Fibroblast of gingiva (primary cell): ENCODE measurements at regions not wholly inside any gene's neighbourhood (a gene's known extent, or its start where the extent isn't known, plus 50 kb on each side); places are given as distances from the start of the nearest gene placed in this dataset.
"Not testable (repeated sequence)": the region's sequence is repeated elsewhere in the genome, so short reads cannot be mapped to it uniquely, and the experiment has no call there.

ENCODE experiments used
- DNase-seq: peaks from one replicate; pipeline ENCODE4 v3.0.0-alpha.2; 2011; ENCODE audit warnings: low read depth

DNA sequence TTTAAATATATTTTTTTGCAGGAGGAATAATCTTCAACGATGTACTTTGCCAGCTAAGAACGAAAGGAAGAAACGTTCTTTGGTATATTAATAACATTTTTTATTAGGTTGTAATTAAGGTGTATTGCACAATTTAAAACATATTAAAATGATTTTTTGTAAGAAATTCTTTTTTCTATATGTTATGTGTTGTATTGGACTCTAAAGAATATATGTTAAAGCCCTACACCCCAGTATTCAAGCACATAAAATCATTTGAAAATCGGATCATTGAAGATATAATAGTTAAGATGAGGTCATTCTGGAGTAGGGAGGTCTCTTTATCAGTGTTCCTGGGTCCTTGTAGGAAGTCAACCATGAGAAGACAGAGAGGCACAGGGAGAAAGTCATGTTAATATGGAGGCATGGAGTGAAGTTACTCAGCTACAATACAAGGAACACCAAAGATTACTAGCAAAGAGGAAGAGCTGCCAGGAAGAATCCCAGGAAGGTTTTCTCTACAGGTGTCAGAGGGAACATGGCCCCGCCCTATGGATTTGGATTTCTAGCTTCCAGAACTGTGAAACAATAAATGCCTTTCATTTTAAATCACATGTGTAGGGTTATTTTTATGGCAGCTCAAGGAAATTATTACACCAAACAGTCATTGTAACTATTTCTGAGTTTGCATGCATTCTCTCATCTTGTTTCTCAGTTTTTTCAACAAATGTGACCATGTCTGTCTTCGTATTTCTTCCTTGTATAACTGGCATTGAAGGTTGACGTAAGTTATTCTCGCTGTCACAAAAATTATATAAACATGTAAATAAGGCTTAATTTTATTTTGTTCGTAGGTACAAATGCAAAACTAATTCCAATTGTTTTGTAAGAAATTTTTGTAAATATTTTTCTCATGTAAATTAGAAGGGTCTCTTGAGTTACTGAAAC is 75.4 kb upstream of the VPREB1 start:
- no peak for DNase-seq

GRCh38 chr22:22168190-22168940 is 76.2 kb upstream of the VPREB1 start:
- peak; percentile 27 for DNase-seq

GRCh38 chr22:22167791-22168189 is 76.8 kb upstream of the VPREB1 start:
- DNase-seq: no peak

DNA sequence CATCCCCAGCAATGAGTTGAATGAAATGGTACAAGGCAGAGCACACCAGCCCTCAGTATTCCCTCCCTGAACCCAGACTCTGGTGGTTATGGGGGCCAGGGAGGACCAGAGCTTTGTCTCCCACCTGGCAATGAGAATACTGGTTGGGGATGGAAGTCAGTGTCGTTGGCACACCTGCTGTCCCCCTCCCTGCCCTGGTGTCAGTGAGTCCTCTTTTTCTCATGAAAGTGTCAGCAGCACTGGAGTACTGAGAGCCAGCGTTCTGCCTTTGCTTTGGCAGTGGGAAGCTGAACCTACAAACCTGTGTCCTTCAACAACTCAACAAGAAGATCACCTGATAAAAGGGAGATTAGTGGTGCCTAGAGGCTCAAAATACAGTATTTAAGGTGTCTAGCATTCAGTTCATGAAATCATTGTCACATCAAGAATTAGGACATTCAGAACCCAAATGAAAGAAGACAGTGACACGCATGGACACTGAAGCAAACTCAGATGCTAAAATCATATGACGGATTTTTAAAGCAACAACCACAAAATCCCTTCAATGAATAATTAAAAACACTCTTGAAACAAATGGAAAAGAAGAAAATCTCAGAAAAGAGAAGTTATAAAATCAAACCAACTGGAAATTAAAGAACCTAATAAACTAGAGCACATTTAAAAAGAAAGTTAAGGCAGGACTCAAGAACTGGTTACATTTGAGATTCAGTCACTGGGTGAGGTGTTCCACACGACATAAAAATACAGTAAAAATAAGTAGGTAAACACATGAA is 77.5 kb upstream of the VPREB1 start:
- DNase-seq: no peak

- DNase-seq: no peak
These were observed 78.5 kb upstream of the VPREB1 start for GRCh38 chr22:22165936-22166710.

- no peak for DNase-seq
These were observed 79.9 kb upstream of the VPREB1 start for GRCh38 chr22:22164541-22165272.

DNA sequence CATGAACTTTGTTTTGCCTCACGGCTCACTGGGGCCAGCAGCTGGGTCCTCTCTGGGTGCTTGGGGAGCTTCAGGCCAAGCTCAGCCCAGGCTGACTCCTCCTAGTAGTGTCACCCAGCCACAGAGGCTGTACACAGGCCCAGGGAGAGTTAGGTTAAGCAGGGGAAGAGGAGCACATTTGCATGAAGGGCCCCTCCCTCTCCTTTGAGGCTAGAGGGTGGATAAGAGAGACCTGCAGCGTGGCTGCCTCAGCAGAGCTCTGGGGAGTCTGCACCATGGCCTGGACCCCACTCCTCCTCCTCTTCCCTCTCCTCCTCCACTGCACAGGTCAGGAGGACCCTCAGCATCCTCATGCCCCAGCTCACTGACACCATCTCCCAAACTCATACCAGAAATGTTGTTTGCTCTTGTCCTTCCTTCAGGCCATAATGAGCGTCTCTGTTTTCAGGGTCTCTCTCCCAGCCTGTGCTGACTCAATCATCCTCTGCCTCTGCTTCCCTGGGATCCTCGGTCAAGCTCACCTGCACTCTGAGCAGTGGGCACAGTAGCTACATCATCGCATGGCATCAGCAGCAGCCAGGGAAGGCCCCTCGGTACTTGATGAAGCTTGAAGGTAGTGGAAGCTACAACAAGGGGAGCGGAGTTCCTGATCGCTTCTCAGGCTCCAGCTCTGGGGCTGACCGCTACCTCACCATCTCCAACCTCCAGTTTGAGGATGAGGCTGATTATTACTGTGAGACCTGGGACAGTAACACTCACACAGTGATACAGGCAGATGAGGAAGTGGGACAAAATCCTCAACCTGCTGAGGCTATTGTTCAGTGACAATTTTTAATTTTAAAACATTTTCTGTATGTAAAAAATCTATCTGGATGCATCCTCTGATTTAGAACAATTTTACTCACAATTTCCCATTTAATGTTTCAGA is 82.4 kb upstream of the VPREB1 start:
- DNase-seq: no peak

DNA sequence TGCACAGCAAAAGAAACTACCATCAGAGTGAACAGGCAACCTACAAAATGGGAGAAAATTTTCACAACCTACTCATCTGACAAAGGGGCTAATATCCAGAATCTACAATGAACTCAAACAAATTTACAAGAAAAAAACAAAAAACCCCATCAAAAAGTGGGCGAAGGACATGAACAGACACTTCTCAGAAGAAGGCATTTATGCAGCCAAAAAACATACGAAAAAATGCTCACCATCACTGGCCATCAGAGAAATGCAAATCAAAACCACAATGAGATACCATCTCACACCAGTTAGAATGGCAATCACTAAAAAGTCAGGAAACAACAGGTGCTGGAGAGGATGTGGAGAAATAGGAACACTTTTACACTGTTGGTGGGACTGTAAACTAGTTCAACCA is 83.8 kb upstream of the VPREB1 start:
- DNase-seq: not testable (repeated sequence)

DNA sequence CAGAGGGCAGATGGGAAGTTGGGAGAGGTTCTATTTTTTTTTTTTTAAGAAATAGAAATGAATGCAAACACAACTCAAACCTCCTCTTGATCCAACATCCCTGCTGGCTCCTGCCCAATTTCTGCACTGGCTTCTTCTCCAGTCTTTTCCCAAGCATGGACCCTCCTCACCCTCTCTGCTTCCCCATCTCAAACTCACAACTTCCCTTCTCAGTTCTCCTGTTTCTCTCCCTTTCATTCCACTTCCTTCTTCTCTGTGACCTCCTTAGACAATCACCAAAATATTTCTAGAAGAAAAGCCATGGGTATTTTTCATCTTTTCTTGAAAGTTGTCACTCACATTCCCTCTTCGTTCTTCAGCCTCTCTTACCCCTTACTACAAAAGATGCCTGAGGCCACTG is 85.2 kb upstream of the VPREB1 start:
- DNase-seq: no peak

DNA sequence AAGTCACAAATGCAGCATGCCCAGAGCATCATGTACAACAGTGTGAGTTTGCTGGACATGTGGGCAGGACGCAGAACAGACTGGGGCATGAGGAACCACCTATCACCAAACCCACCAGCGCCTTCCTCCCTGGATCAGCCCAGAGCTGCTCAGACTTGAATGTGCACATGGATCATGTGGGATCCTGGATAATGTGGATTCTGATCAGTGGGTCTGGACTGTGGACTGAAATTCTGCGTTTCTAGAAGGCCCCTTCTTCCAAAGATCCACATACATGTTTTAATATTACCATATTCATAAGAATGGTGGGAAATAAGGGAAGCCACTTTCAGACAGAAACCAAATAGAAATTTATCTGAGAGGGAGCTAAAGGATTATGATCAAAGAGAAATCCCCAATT is 85.6 kb upstream of the VPREB1 start:
- DNase-seq: no peak

- no peak for DNase-seq
These were observed 86.3 kb upstream of the VPREB1 start for GRCh38 chr22:22158207-22158816.

- no peak for DNase-seq
These were observed 87.2 kb upstream of the VPREB1 start for GRCh38 chr22:22157348-22157725.

DNA sequence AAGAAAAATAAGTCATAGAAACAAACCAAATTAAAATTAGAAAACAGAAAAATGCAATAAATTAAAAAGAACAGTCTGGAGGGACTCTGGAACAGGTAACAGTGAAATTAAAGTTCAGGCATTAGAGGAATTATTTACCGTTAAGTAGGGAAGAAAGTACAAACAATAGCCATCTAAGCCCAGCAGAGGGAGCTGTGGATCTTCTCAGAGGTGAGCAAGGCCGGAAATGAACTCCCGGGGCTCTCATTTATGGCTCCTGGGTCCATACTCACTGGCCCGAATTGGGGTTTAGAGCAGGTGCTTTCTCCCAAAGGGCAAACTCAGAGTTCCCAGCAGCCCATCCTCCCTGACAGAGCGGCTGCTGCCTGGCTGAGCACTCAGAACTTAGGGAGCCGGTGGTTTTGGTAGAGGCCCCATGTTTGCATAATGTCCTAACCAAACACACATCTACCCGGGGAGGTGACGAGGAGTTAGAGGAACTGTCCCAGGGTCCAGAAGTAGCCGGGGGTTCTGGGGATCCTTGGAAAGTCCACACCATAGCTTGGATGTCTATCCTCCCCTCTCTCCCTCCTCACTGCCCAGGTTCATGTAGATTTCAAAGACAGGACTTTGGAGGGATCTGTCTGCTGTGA is 87.8 kb upstream of the VPREB1 start:
- DNase-seq: peak; percentile 54

GRCh38 chr22:22156348-22156715 is 88.3 kb upstream of the VPREB1 start:
- DNase-seq: no peak

GRCh38 chr22:22155607-22156006 is 89.0 kb upstream of the VPREB1 start:
- no peak for DNase-seq

DNA sequence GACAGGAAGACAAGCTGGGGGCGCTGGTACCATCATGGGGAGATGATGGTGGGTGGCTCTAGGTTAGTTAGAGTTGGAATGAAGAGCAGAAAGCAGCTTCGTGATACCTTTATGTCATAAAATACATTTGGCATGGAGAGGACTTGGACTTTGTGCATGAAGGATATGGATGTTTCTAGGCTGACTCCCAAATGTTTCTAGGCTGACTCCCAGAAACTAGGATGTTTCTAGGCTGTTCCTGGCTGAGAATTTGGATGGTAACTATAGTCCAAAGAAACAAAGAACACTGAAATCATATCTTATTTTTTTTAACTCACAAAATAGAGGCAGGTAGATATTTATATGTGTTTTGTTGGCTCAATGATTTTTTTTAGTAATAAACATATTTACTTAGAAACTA is 89.4 kb upstream of the VPREB1 start:
- no peak for DNase-seq

DNA sequence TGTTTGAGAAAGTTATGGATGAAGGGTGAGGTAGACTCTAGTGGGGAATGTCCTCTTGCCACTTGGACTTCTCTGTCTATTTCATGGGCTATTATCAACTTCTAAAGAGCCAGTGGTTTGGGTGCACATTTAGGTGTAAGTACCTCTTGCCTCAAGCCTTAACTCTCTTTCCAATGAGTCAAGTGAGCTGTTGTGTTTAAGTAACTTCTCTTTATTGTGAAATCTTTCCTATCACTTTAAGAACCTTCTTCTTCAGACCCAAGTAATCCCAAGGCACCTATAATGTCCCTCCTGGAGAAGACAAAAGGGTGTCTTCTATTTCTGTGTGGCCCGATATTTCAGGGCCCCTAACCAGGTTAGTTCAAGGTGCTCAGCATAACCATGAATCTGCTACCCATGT is 90.5 kb upstream of the VPREB1 start:
- no peak for DNase-seq

DNA sequence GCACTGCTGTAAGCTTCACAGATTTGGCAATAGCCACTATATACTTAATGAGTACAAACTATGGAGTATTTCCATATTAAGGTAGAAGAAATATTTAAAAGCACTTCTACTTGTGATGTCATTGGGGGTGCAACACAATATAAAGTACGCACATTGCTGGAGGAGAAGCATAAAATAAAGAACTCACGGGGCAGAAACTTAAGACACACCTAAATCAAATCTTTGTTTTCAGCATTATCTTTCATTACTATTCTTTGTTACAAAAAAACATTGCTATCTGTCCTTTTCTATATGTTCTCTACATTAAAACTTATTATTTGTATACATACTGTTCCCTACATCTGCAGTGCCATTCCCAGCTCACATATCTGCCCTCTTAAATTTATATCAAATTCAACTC is 93.3 kb upstream of the VPREB1 start:
- DNase-seq: no peak

DNA sequence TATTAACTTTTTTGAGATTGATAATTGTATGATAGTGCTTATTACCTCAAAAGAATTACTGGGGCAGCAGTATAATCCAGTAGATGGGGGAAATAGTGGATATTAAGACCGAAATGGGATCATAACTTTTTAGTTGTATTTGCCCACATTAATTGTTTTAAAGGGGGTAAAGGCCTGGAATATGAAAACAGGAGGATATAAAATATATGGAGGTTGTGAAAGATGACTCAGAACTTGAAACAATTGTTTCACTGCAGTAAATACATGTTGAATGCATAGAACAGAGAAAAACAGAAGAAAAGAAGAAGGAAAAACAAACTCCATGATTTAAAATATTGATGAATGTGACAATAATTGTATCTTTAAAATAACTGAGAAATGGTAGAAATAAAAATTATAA is 94.1 kb upstream of the VPREB1 start:
- no peak for DNase-seq
